ENCODE measurements at regions not wholly inside any gene's neighbourhood (a gene's known extent, or its start where the extent isn't known, plus 50 kb on each side); places are given as distances from the start of the nearest gene placed in this dataset.
A peak's percentile ranks its signal among the peaks of the same experiment; 100 is the strongest.

- Histone ChIP-seq H3K36me3 (no peaks in the 10 kb centered on the region), H3K4me1 (peaks cover 4% of the 10 kb centered on the region), H3K9me3 (no peaks in the 10 kb centered on the region), H3K27me3 (no peaks in the 10 kb centered on the region), H3K4me3 (no peak overlapping the region), H3K9ac (ENCODE audit: low read depth in 2 of 2, low read length in 2 of 2) (peak overlapping the region in 1 of 2 donors; percentile 46), H3K27ac (peak overlapping the region; percentile 26)
- no peak for DNase-seq
- intact Hi-C loops (cut with DNase I) = no loop called here
- TF ChIP-seq, protein P1, sequence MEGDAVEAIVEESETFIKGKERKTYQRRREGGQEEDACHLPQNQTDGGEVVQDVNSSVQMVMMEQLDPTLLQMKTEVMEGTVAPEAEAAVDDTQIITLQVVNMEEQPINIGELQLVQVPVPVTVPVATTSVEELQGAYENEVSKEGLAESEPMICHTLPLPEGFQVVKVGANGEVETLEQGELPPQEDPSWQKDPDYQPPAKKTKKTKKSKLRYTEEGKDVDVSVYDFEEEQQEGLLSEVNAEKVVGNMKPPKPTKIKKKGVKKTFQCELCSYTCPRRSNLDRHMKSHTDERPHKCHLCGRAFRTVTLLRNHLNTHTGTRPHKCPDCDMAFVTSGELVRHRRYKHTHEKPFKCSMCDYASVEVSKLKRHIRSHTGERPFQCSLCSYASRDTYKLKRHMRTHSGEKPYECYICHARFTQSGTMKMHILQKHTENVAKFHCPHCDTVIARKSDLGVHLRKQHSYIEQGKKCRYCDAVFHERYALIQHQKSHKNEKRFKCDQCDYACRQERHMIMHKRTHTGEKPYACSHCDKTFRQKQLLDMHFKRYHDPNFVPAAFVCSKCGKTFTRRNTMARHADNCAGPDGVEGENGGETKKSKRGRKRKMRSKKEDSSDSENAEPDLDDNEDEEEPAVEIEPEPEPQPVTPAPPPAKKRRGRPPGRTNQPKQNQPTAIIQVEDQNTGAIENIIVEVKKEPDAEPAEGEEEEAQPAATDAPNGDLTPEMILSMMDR (IDR thresholded peaks at IDR 0.05) = no peak
Observed at GRCh38 chr5:7208938-7209337, 187.0 kb upstream of the ADCY2 start.

GRCh38 chr5:7209658-7210057 is 186.3 kb upstream of the ADCY2 start:
- H3K4me1 ChIP-seq = peaks cover 4% of the 10 kb centered on the region
- H3K27ac ChIP-seq = peak overlapping the region; percentile 26
- H3K36me3 ChIP-seq = no peaks in the 10 kb centered on the region
- no peaks in the 10 kb centered on the region for H3K9me3 ChIP-seq
- TF ChIP-seq, protein P1 (IDR thresholded peaks at IDR 0.05) = no peak
- DNase-seq = peak; percentile 25
- intact Hi-C loops (cut with DNase I) = no loop called here
- H3K9ac ChIP-seq (ENCODE audit: low read depth in 2 of 2, low read length in 2 of 2) = no peak overlapping the region
- H3K4me3 ChIP-seq = no peak overlapping the region
- no peaks in the 10 kb centered on the region for H3K27me3 ChIP-seq

GRCh38 chr5:7210549-7210948 is 185.4 kb upstream of the ADCY2 start:
- DNase-seq = no peak
- Histone ChIP-seq H3K4me1 (peaks cover 4% of the 10 kb centered on the region), H3K27ac (no peak overlapping the region), H3K9ac (ENCODE audit: low read depth in 2 of 2, low read length in 2 of 2) (no peak overlapping the region), H3K36me3 (no peaks in the 10 kb centered on the region), H3K27me3 (no peaks in the 10 kb centered on the region), H3K4me3 (no peak overlapping the region), H3K9me3 (no peaks in the 10 kb centered on the region)
- TF ChIP-seq, protein P1 (IDR thresholded peaks at IDR 0.05) = no peak
- intact Hi-C loops (cut with DNase I) = no loop called here

DNA sequence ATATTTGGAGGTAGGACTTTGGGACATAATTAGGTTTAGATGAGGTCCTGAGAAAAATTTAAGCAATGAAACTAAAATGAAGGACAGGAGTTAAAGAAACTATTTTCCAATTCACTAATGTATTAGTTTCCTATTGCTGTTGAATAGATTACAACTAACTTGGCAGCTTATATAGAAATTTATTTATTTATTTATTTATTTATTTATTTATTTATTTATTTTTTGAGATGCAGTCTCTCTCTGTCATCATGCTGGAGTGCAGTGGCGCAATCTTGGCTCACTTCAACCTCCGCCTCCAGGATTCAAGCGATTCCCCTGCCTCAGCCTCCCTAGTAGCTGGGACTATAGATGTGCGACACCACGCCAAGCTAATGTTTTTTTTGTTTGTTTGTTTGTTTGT is 182.4 kb upstream of the ADCY2 start:
- Histone ChIP-seq H3K4me3 (no peak overlapping the region), H3K4me1 (peaks cover 4% of the 10 kb centered on the region), H3K9ac (ENCODE audit: low read depth in 2 of 2, low read length in 2 of 2) (no peak overlapping the region), H3K36me3 (no peaks in the 10 kb centered on the region), H3K27ac (no peak overlapping the region), H3K9me3 (no peaks in the 10 kb centered on the region), H3K27me3 (no peaks in the 10 kb centered on the region)
- intact Hi-C loops (cut with DNase I) = no loop called here
- no peak for DNase-seq
- TF ChIP-seq, protein P1 (IDR thresholded peaks at IDR 0.05) = no peak

- no peaks in the 10 kb centered on the region for H3K36me3 ChIP-seq
- H3K9me3 ChIP-seq = no peaks in the 10 kb centered on the region
- H3K27me3 ChIP-seq = no peaks in the 10 kb centered on the region
- H3K9ac ChIP-seq (ENCODE audit: low read depth in 2 of 2, low read length in 2 of 2) = no peak overlapping the region
- TF ChIP-seq, protein P1 (IDR thresholded peaks at IDR 0.05) = no peak
- H3K4me1 ChIP-seq = no peaks in the 10 kb centered on the region
- no peak overlapping the region for H3K4me3 ChIP-seq
- intact Hi-C loops (cut with DNase I) = no loop called here
- no peak overlapping the region for H3K27ac ChIP-seq
- DNase-seq = no peak
Observed at GRCh38 chr5:7214906-7215416, 181.0 kb upstream of the ADCY2 start.
